ENCODE measurements at regions not wholly inside any gene's neighbourhood (a gene's known extent, or its start where the extent isn't known, plus 50 kb on each side); places are given as distances from the start of the nearest gene placed in this dataset.

DNA sequence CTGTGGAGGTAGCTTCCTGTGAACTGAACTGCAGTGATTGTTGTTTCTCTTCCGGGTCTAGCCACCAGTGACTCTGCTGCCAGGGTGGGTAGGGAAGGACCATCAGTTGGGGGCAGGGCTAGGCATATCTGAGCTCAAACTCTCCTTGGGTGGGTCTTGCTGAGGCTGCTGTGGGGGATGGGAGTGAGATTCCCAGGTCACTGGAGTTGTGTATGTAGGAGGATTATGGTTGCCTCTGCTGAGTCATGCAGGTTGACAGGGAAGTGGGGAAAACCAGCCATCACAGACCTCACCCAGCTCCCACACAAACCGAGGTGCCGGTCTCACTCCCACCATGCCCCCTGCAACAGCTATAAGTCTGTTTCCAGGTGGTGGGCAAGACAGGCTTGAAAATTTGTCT, 1937.8 kb downstream of the PCDH7 start:
- no peaks in the 10 kb centered on the region for H3K27me3 ChIP-seq (replicated peaks; ENCODE audit: insufficient read depth)
- no peak overlapping the region for H3K27ac ChIP-seq
- WGBS: 81% methylated on average over 3 of the region's 3 CpGs
- intact Hi-C loops (cut with DNase I): no loop called here
- no peaks in the 10 kb centered on the region for H3K4me1 ChIP-seq (replicated peaks)
- DNase-seq (ENCODE audit: low spot score): no peak
- H3K36me3 ChIP-seq: no peaks in the 10 kb centered on the region
- H3K9me3 ChIP-seq: no peaks in the 10 kb centered on the region
- TF ChIP-seq POLR2A (IDR thresholded peaks at IDR 0.05) (no peak), POLR2AphosphoS5 (IDR thresholded peaks at IDR 0.05) (no peak), CTCF (IDR thresholded peaks at IDR 0.05) (no peak)
- H3K4me3 ChIP-seq: no peak overlapping the region

- Histone ChIP-seq H3K36me3 (no peaks in the 10 kb centered on the region), H3K27ac (no peak overlapping the region), H3K27me3 (replicated peaks; ENCODE audit: insufficient read depth) (no peaks in the 10 kb centered on the region), H3K9me3 (no peaks in the 10 kb centered on the region), H3K4me3 (no peak overlapping the region), H3K4me1 (replicated peaks) (no peaks in the 10 kb centered on the region)
- TF ChIP-seq POLR2A (IDR thresholded peaks at IDR 0.05) (no peak), POLR2AphosphoS5 (IDR thresholded peaks at IDR 0.05) (no peak), CTCF (IDR thresholded peaks at IDR 0.05) (no peak)
- intact Hi-C loops (cut with DNase I): no loop called here
- WGBS: 29% methylated on average over 3 of the region's 3 CpGs
- DNase-seq (ENCODE audit: low spot score): no peak
Observed at GRCh38 chr4:32661229-32661628, 1941.1 kb downstream of the PCDH7 start.

GRCh38 chr4:32662803-32663202, 1942.6 kb downstream of the PCDH7 start:
- no peaks in the 10 kb centered on the region for H3K36me3 ChIP-seq
- TF ChIP-seq CTCF (IDR thresholded peaks at IDR 0.05): no peak
- no peak overlapping the region for H3K27ac ChIP-seq
- H3K9me3 ChIP-seq: no peaks in the 10 kb centered on the region
- intact Hi-C loops (cut with DNase I): no loop called here
- no peaks in the 10 kb centered on the region for H3K4me1 ChIP-seq (replicated peaks)
- no peak for DNase-seq (ENCODE audit: low spot score)
- H3K27me3 ChIP-seq (replicated peaks; ENCODE audit: insufficient read depth): no peaks in the 10 kb centered on the region
- 89% methylated on average over 2 of the region's 2 CpGs for WGBS
- no peak overlapping the region for H3K4me3 ChIP-seq

DNA sequence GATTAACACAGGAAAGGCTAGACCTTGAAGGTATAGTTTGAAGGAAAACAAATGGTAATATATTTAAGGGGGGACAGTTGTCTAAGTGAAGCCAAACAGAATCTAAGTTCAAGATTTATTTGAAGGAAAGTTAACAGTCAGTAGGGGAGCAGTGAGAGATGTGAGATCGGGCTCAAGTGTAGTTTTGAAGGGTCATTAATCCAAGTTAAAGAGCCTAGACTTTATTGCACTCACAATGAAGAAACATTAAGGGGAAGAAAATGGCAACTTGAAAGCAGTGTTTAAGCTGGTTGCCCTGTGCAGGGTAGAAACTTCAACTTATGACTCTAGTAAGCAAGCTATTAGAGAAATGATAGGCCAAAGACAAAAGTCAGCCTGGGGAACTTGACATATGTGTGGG, 1952.2 kb downstream of the PCDH7 start:
- intact Hi-C loops (cut with DNase I): no loop called here
- no peak for DNase-seq (ENCODE audit: low spot score)
- Histone ChIP-seq H3K27me3 (replicated peaks; ENCODE audit: insufficient read depth) (no peaks in the 10 kb centered on the region), H3K9me3 (no peaks in the 10 kb centered on the region), H3K4me3 (no peak overlapping the region), H3K27ac (no peak overlapping the region), H3K36me3 (no peaks in the 10 kb centered on the region), H3K4me1 (replicated peaks) (no peaks in the 10 kb centered on the region)
- no peak for TF ChIP-seq POLR2AphosphoS5 (IDR thresholded peaks at IDR 0.05)
- no peak for TF ChIP-seq CTCF (IDR thresholded peaks at IDR 0.05)
- no peak for TF ChIP-seq POLR2A (IDR thresholded peaks at IDR 0.05)
- 32% methylated on average over 1 of the region's 1 CpG for WGBS

DNA sequence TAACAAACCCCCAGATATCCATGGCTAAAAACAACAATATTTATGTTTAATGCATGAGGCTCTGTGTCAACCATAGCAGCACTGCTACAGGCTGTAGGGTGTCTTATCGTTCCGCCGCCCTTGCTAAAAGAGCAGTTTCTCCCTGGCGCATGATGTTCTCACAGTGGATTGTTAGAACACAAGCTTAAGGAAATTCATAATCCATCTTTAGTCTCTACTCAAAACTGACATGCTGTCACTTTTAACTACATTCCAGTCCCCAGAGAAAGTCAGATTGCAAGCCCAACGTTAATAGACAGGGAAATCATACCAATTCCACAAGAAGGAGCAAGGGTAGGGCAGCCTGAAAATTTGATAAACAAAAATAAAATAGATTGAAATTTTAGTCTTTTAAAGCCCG, 1960.8 kb downstream of the PCDH7 start:
- WGBS: 80% methylated on average over 6 of the region's 6 CpGs
- intact Hi-C loops (cut with DNase I): no loop called here

More for the DNA sequence above, 1960.8 kb downstream of the PCDH7 start:
- no peaks in the 10 kb centered on the region for H3K4me1 ChIP-seq (replicated peaks)
- H3K27ac ChIP-seq: no peak overlapping the region
- H3K9me3 ChIP-seq: no peaks in the 10 kb centered on the region
- no peaks in the 10 kb centered on the region for H3K27me3 ChIP-seq (replicated peaks; ENCODE audit: insufficient read depth)
- TF ChIP-seq CTCF (IDR thresholded peaks at IDR 0.05) (no peak), POLR2A (IDR thresholded peaks at IDR 0.05) (no peak), POLR2AphosphoS5 (IDR thresholded peaks at IDR 0.05) (no peak)
- DNase-seq (ENCODE audit: low spot score): no peak
- no peak overlapping the region for H3K4me3 ChIP-seq
- no peaks in the 10 kb centered on the region for H3K36me3 ChIP-seq
